ENCODE measurements at regions not wholly inside any gene's neighbourhood (a gene's known extent, or its start where the extent isn't known, plus 50 kb on each side); places are given as distances from the start of the nearest gene placed in this dataset.

- no peak for TF ChIP-seq POLR2A (IDR thresholded peaks at IDR 0.05; ENCODE audit: low read length)
- no peak for TF ChIP-seq GATA1 (IDR thresholded peaks at IDR 0.05; ENCODE audit: low read depth, low read length)
These were observed 655.7 kb downstream of the INHBA start for GRCh38 chr7:41047211-41047610.

All from erythroblast (primary cell).